ENCODE measurements at regions not wholly inside any gene's neighbourhood (a gene's known extent, or its start where the extent isn't known, plus 50 kb on each side); places are given as distances from the start of the nearest gene placed in this dataset.

GRCh38 chr19:5394551-5395505, 54.2 kb upstream of the PTPRS start:
- H2BK20ac ChIP-seq (ENCODE audit: low read depth, low read length), result no peak overlapping the region
- no peak overlapping the region for H4K5ac ChIP-seq (ENCODE audit: low read depth, low read length)
- ATAC-seq (ENCODE audit: low read depth), result no peak
- no peak overlapping the region for H2BK15ac ChIP-seq (ENCODE audit: low read depth, low read length)
- H3K4me1 ChIP-seq (ENCODE audit: control insufficient read depth, insufficient read depth, low read length), result no peaks in the 10 kb centered on the region
- no peak overlapping the region for H3K4me2 ChIP-seq (ENCODE audit: low read depth, low read length)
- ChIA-PET POLR2A (ENCODE audit: unreplicated experiment) (no interaction called here), CTCF (no interaction called here)
- dilution Hi-C loops (cut with HindIII; ENCODE audit: low sequenced_read_pairs, unreplicated experiment) (no loop called here), in situ Hi-C loops (cut with MboI; ENCODE audit: low sequenced_read_pairs) (no loop called here), intact Hi-C loops (cut with micrococcal nuclease) (no loop called here)
- H4K20me1 ChIP-seq (ENCODE audit: insufficient read depth, low read length), result no peaks in the 10 kb centered on the region
- H3K14ac ChIP-seq (replicated peaks; ENCODE audit: low read depth, low read length), result no peak overlapping the region
- peaks cover 2% of the 10 kb centered on the region; the same call in 1 of the 2 replicates for H3K9me3 ChIP-seq (ENCODE audit: control insufficient read depth, insufficient read depth, low read length)
- no peak overlapping the region for H3K9ac ChIP-seq (ENCODE audit: low read depth, low read length)
- WGBS, 2 experiments (ENCODE audit: extremely low coverage in 2 of 2, insufficient read length in 1 of 2), result 0% methylated on average over 5 of the region's 43 CpGs; no CpG with 5 or more reads in 1 of the 2 experiments
- no peaks in the 10 kb centered on the region for H3K36me3 ChIP-seq (ENCODE audit: control insufficient read depth, insufficient read depth, low read length)
- no peak overlapping the region for H2AK9ac ChIP-seq (replicated peaks; ENCODE audit: low read depth, low read length, poor library complexity)
- no peak for TF ChIP-seq SMC3 (IDR thresholded peaks at IDR 0.05; ENCODE audit: low read depth, low read length)
- no peak for TF ChIP-seq BHLHE40 (IDR thresholded peaks at IDR 0.05; ENCODE audit: low read depth, low read length)
- TF ChIP-seq MAFK (IDR thresholded peaks at IDR 0.05; ENCODE audit: low read depth, low read length), result no peak
- TF ChIP-seq MAZ (IDR thresholded peaks at IDR 0.05; ENCODE audit: borderline replicate concordance, low read depth, low read length), result no peak
- no peak for TF ChIP-seq CEBPB (IDR thresholded peaks at IDR 0.05; ENCODE audit: low read depth, low read length)
- TF ChIP-seq RAD21 (IDR thresholded peaks at IDR 0.05; ENCODE audit: low read length), result no peak
- no peak for TF ChIP-seq FOS (IDR thresholded peaks at IDR 0.05; ENCODE audit: low read depth, low read length)
- no peak for TF ChIP-seq ELK1 (IDR thresholded peaks at IDR 0.05; ENCODE audit: borderline replicate concordance, low read depth, low read length)
- H3K27me3 ChIP-seq (ENCODE audit: control insufficient read depth, insufficient read depth, low read length), result peaks cover 64% of the 10 kb centered on the region
- H2BK120ac ChIP-seq (ENCODE audit: low read depth, low read length), result no peak overlapping the region
- H3K9me1 ChIP-seq (ENCODE audit: insufficient read depth, low read length), result no peaks in the 10 kb centered on the region
- no peak overlapping the region for H2AK5ac ChIP-seq (ENCODE audit: low read depth, low read length)
- H4K8ac ChIP-seq (ENCODE audit: low read depth in 2 of 2, low read length in 2 of 2), result no peak overlapping the region
- H2AFZ ChIP-seq (replicated peaks; ENCODE audit: low read length, poor library complexity), result no peak overlapping the region
- H4K91ac ChIP-seq (ENCODE audit: insufficient read depth, low read depth, low read length), result no peak overlapping the region
- no peaks in the 10 kb centered on the region for H3K79me1 ChIP-seq (ENCODE audit: low read depth in 1 of 2, low read length in 2 of 2)
- BruUV-seq (replicated peaks), result no TSS peak
- H3K4ac ChIP-seq (ENCODE audit: low read depth, low read length), result no peak overlapping the region
- no peak for DNase-seq
- H3K56ac ChIP-seq (ENCODE audit: extremely low read depth, insufficient read depth, low read length), result no peak overlapping the region
- no peak overlapping the region for H3K4me3 ChIP-seq (ENCODE audit: insufficient read depth, low read depth, low read length)
- no peak overlapping the region for H3K18ac ChIP-seq (ENCODE audit: low read depth, low read length)
- H3K27ac ChIP-seq (ENCODE audit: insufficient read depth, low read length), result no peak overlapping the region
- H2BK5ac ChIP-seq (ENCODE audit: low read depth, low read length, poor library complexity, severe bottlenecking), result no peak overlapping the region
- H3K23ac ChIP-seq (ENCODE audit: low read depth, low read length), result no peak overlapping the region

All from IMR-90 (cell line).